Neuron (in vitro differentiated cells): ENCODE measurements at regions not wholly inside any gene's neighbourhood (a gene's known extent, or its start where the extent isn't known, plus 50 kb on each side); places are given as distances from the start of the nearest gene placed in this dataset.

Experiments
- H2AFZ ChIP-seq: one replicate; pipeline ENCODE4 v1.6.1; 2013; ENCODE audit warnings: low read depth, mild to moderate bottlenecking, inconsistent platforms, low read length, moderate library complexity
- H3K27me3 ChIP-seq: one replicate; pipeline ENCODE4 v1.6.1; 2013; ENCODE audit warnings: low read length; ENCODE audit not compliant: insufficient read depth
- H3K36me3 ChIP-seq: one replicate; pipeline ENCODE4 v1.6.1; 2013; ENCODE audit warnings: low read length; ENCODE audit not compliant: insufficient read depth
- H3K4me1 ChIP-seq: one replicate; pipeline ENCODE4 v1.6.1; 2013; ENCODE audit warnings: low read length; ENCODE audit not compliant: insufficient read depth
- H3K4me3 ChIP-seq: 2 replicates; pipeline ENCODE4 v1.5.1; 2013; ENCODE audit warnings: mild to moderate bottlenecking, low read length, moderate library complexity
- H3K9me3 ChIP-seq: one replicate; pipeline ENCODE4 v1.6.1; 2013; ENCODE audit warnings: low read length

GRCh38 chr9:129383019-129383560 lies 205.0 kb upstream of the IER5L start:
- no peaks in the 10 kb centered on the region for H3K36me3 ChIP-seq
- no peak overlapping the region for H3K4me3 ChIP-seq
- H2AFZ ChIP-seq = no peak overlapping the region
- peaks cover 7% of the 10 kb centered on the region for H3K4me1 ChIP-seq
- H3K9me3 ChIP-seq = no peaks in the 10 kb centered on the region
- H3K27me3 ChIP-seq = no peaks in the 10 kb centered on the region

DNA sequence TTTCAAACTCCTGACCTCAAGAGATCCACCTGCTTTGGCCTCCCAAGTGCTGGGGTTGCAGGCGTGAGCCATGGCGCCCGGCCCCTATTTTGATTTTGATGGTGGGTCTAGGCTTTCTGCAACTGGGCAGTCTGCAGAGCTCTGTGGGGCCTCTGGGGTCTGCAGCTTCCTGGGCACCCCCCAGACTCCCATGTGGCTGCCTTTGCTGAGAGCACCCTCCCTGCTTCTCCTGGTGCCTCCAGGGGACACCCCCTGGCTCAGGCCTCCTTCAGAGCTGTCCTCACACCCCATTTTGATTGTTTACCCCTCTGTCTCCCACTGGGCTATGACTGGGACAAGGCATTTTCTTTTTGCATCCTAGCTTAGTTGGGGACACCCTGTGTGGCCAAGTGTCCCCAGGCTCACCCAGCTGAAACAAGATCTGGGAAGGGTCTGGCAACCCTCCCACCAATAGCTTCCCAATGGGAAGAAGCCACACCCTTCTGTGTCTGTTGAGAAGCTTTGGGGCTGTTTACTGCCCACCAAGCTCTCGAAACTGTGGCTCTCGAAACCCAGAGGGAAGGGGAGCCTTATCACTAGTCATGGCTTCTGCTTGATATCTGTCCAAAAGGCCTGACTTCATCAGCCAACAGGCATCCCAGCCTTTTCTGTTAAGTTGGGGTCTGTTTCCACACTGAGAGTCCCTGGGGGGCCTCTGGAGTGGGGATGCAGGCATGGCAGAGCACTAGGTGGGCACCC lies 204.4 kb upstream of the IER5L start:
- Histone ChIP-seq H3K36me3 (no peaks in the 10 kb centered on the region), H3K4me1 (peaks cover 13% of the 10 kb centered on the region), H3K27me3 (no peaks in the 10 kb centered on the region), H3K9me3 (no peaks in the 10 kb centered on the region), H2AFZ (no peak overlapping the region), H3K4me3 (no peak overlapping the region)

DNA sequence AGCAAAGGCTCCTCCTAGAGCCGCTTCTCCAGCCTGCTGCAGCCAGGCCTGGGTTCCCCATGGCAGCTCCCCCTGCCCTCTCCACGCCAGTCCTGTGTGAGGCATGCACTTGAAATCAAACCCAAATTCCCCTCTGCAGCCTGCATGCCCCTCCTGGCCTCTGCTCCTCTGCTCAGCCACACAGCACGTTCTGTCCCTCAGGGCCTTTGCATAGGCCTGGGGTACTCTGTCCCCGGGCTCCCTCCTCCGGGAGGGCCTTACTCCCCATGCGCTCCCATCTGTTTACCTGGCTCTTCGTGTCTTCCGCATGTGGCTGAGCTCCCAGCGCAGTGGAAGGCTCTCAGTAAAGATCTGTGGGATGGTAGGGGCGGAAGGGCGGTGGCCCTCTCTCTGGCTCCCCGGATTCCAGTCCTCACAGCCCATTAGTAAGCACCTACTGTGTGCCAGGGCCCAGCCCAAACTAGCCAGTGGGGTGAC lies 203.5 kb upstream of the IER5L start:
- H3K9me3 ChIP-seq = no peaks in the 10 kb centered on the region
- H3K27me3 ChIP-seq = no peaks in the 10 kb centered on the region
- no peak overlapping the region for H2AFZ ChIP-seq
- no peak overlapping the region for H3K4me3 ChIP-seq
- H3K36me3 ChIP-seq = no peaks in the 10 kb centered on the region
- peaks cover 13% of the 10 kb centered on the region for H3K4me1 ChIP-seq

DNA sequence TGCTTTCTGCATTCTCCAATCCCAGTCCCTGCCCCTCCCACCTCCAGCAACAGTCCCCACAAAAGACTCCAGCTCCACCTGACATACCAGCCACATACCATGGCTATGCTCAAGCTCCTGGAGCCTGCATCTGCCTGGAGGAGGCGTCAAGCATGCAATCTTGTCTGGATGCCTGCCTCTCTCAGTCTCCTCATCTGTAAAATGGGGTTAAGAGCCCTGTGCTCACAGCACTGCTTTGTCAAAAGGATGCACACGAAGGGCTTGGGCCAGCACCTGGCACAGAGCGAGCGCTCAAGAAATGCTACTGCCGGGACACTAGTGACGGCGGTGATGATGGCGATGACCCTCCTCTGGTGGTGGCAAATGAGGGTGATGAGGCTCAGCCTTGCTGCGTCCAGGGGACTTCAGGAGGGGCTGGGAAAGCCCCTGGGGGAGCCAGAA lies 202.9 kb upstream of the IER5L start:
- Histone ChIP-seq H3K9me3 (no peaks in the 10 kb centered on the region), H3K36me3 (no peaks in the 10 kb centered on the region), H2AFZ (no peak overlapping the region), H3K27me3 (no peaks in the 10 kb centered on the region), H3K4me1 (peaks cover 13% of the 10 kb centered on the region), H3K4me3 (no peak overlapping the region)

DNA sequence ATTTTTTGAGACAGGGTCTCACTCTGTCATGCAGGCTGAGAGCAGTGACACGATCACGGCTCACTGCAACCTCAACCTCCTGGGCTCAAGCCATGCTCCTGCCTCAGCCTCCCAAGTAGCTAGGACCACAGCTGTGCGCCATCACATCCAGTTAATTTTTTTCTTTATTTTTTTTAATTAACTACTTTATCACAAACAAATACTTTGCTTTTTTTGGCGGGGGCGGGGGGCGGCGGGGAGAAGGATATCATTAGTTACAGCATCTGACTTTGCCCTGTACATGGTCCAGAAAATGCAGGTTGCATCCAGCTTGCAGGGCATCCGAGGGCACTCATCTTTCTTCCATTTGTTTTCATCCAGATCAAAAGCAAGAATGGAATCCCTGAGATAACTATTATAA lies 201.8 kb upstream of the IER5L start:
- H3K4me3 ChIP-seq = no peak overlapping the region
- peaks cover 2% of the 10 kb centered on the region for H3K9me3 ChIP-seq

GRCh38 chr9:129379181-129379836 lies 201.2 kb upstream of the IER5L start:
- peaks cover 2% of the 10 kb centered on the region for H3K9me3 ChIP-seq
- H3K27me3 ChIP-seq = no peaks in the 10 kb centered on the region
- H3K4me3 ChIP-seq = no peak overlapping the region
- peaks cover 13% of the 10 kb centered on the region for H3K4me1 ChIP-seq
- no peaks in the 10 kb centered on the region for H3K36me3 ChIP-seq
- H2AFZ ChIP-seq = no peak overlapping the region

More for the DNA sequence above, 201.8 kb upstream of the IER5L start:
- Histone ChIP-seq H3K4me1 (peaks cover 13% of the 10 kb centered on the region), H3K36me3 (no peaks in the 10 kb centered on the region), H3K27me3 (no peaks in the 10 kb centered on the region), H2AFZ (no peak overlapping the region)

GRCh38 chr9:129377931-129378661 lies 200.0 kb upstream of the IER5L start:
- Histone ChIP-seq H3K9me3 (peaks cover 2% of the 10 kb centered on the region), H3K4me3 (no peak overlapping the region), H2AFZ (no peak overlapping the region), H3K36me3 (no peaks in the 10 kb centered on the region), H3K27me3 (no peaks in the 10 kb centered on the region), H3K4me1 (peaks cover 13% of the 10 kb centered on the region)

DNA sequence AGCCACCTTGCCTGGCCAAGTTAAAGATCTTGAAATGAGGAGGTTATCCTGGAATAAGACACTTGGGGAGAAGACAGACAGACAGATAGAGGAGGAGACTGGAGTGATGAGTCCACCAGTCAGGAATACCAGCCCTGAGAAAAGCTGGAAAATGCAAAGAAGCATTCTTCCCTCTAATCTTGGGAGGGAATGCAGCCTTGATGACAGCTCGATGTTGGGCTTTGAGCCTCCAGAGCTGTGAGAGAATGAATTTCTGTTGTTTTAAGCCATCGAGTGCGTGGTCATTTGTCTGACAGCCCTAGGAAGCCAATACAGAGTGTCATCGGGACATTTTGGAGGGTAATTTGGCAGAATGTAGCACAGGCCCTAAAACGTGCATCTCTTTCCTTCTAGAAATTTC lies 199.1 kb upstream of the IER5L start:
- H3K27me3 ChIP-seq = no peaks in the 10 kb centered on the region
- peaks cover 13% of the 10 kb centered on the region for H3K4me1 ChIP-seq
- H3K9me3 ChIP-seq = peaks cover 2% of the 10 kb centered on the region
- H2AFZ ChIP-seq = no peak overlapping the region
- no peaks in the 10 kb centered on the region for H3K36me3 ChIP-seq
- H3K4me3 ChIP-seq = no peak overlapping the region

GRCh38 chr9:129375845-129376244 lies 197.8 kb upstream of the IER5L start:
- no peaks in the 10 kb centered on the region for H3K36me3 ChIP-seq
- peaks cover 2% of the 10 kb centered on the region for H3K9me3 ChIP-seq
- H3K4me1 ChIP-seq = peaks cover 13% of the 10 kb centered on the region
- no peaks in the 10 kb centered on the region for H3K27me3 ChIP-seq
- H2AFZ ChIP-seq = no peak overlapping the region
- no peak overlapping the region for H3K4me3 ChIP-seq

GRCh38 chr9:129374651-129375050 lies 196.6 kb upstream of the IER5L start:
- peaks cover 4% of the 10 kb centered on the region for H3K9me3 ChIP-seq
- no peaks in the 10 kb centered on the region for H3K27me3 ChIP-seq
- no peaks in the 10 kb centered on the region for H3K36me3 ChIP-seq
- peaks cover 13% of the 10 kb centered on the region for H3K4me1 ChIP-seq
- no peak overlapping the region for H3K4me3 ChIP-seq
- no peak overlapping the region for H2AFZ ChIP-seq

DNA sequence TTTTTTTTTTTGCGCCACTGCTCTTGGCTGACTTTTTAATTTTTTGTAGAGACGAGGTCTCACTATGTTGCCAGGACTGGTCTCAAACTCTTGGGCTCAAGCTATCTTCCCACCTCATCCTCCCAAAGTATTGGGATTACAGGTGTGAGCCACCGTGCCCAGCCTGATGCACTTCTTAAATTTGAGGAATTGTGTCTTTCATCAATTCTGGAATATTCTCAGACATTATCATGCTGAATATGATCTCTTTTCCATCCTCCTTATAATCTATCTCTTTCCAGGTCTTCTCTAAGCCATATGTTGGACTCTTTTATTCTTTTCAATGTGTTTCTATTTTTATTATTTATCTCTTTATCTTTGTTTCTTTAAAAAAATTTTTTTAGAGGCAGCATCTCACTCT lies 196.2 kb upstream of the IER5L start:
- Histone ChIP-seq H3K27me3 (no peaks in the 10 kb centered on the region), H3K4me3 (no peak overlapping the region), H3K4me1 (peaks cover 12% of the 10 kb centered on the region)

DNA sequence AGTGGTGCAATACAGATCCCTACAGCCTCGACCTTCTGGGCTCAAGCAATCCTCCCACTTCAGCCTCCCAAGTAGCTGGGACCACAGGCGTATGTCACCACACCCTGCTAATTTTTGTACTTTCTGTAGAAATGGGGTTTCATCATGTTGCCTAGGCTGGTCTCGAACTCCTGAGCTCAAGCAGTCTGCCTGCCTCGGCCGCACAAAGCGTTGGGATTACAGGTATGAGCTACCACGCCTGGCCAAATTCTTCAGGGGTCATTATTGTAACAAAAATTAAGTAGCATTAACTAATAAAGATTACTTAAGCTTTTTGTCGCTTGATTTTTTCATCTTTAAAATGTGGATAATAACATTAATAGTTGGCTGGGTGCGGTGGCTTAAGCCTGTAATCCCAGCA lies 195.3 kb upstream of the IER5L start:
- no peak overlapping the region for H2AFZ ChIP-seq
- no peaks in the 10 kb centered on the region for H3K36me3 ChIP-seq
- no peaks in the 10 kb centered on the region for H3K27me3 ChIP-seq
- no peak overlapping the region for H3K4me3 ChIP-seq
- H3K4me1 ChIP-seq = peaks cover 8% of the 10 kb centered on the region
- H3K9me3 ChIP-seq = peaks cover 4% of the 10 kb centered on the region

More for the DNA sequence above, 196.2 kb upstream of the IER5L start:
- no peak overlapping the region for H2AFZ ChIP-seq
- peaks cover 4% of the 10 kb centered on the region for H3K9me3 ChIP-seq
- H3K36me3 ChIP-seq = no peaks in the 10 kb centered on the region

DNA sequence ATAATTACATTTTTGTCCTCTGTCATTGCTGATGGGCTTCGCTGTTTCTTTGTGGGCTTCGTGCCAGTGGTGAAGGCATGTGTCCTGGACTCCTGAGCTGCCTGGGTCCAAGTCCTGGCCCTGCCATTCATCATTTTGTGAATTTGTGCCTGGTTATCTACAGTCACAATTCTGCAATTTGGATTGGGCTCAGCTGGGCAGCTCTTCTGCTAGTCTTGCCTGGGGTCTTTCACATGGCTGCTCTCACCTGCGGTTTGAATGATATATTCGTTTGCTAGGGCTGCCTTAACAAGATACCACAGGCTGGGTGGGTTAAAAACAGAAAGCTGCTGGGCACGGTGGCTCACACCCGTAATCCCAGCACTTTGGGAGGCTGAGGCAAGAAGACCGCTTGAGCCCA lies 192.7 kb upstream of the IER5L start:
- no peaks in the 10 kb centered on the region for H3K36me3 ChIP-seq
- H3K4me3 ChIP-seq = no peak overlapping the region
- peaks cover 4% of the 10 kb centered on the region for H3K9me3 ChIP-seq
- no peaks in the 10 kb centered on the region for H3K27me3 ChIP-seq
- no peaks in the 10 kb centered on the region for H3K4me1 ChIP-seq
- H2AFZ ChIP-seq = no peak overlapping the region
